ENCODE measurements at regions not wholly inside any gene's neighbourhood (a gene's known extent, or its start where the extent isn't known, plus 50 kb on each side); places are given as distances from the start of the nearest gene placed in this dataset.

GRCh38 chr11:134705858-134706257, 293.8 kb upstream of the B3GAT1 start:
- Histone ChIP-seq H3K4me1 (ENCODE audit: low read length) (no peaks in the 10 kb centered on the region), H3K9me3 (ENCODE audit: low read length) (no peaks in the 10 kb centered on the region), H3K36me3 (ENCODE audit: insufficient read depth, low read length) (no peaks in the 10 kb centered on the region), H3K9me2 (replicated peaks; ENCODE audit: insufficient read depth, low read length) (no peaks in the 10 kb centered on the region), H3K27me3 (ENCODE audit: low read length) (no peaks in the 10 kb centered on the region), H2AFZ (ENCODE audit: low read length) (no peak overlapping the region), H3K4me3 (ENCODE audit: low read length) (no peak overlapping the region), H3K4me2 (ENCODE audit: low read depth, low read length, poor library complexity, severe bottlenecking) (no peak overlapping the region), H3K79me2 (ENCODE audit: low read length) (no peaks in the 10 kb centered on the region), H3K27ac (ENCODE audit: low read length) (no peak overlapping the region), H3K9ac (ENCODE audit: low read length) (no peak overlapping the region), H4K20me1 (ENCODE audit: insufficient read depth, low read depth, low read length) (no peaks in the 10 kb centered on the region)
- no peak for DNase-seq

- no peak overlapping the region for H3K9ac ChIP-seq (ENCODE audit: low read length)
- no peak for DNase-seq
- H3K9me3 ChIP-seq (ENCODE audit: low read length) = no peaks in the 10 kb centered on the region
Measured at GRCh38 chr11:134702827-134703226, 290.8 kb upstream of the B3GAT1 start.

GRCh38 chr11:134701564-134702165, 289.6 kb upstream of the B3GAT1 start:
- no peaks in the 10 kb centered on the region for H3K27me3 ChIP-seq (ENCODE audit: low read length)
- no peak overlapping the region for H3K4me2 ChIP-seq (ENCODE audit: low read depth, low read length, poor library complexity, severe bottlenecking)
- H3K79me2 ChIP-seq (ENCODE audit: low read length) = no peaks in the 10 kb centered on the region
- no peaks in the 10 kb centered on the region for H3K4me1 ChIP-seq (ENCODE audit: low read length)
- DNase-seq = no peak
- H3K4me3 ChIP-seq (ENCODE audit: low read length) = no peak overlapping the region
- no peaks in the 10 kb centered on the region for H4K20me1 ChIP-seq (ENCODE audit: insufficient read depth, low read depth, low read length)
- H3K9ac ChIP-seq (ENCODE audit: low read length) = no peak overlapping the region
- no peak overlapping the region for H3K27ac ChIP-seq (ENCODE audit: low read length)
- H3K36me3 ChIP-seq (ENCODE audit: insufficient read depth, low read length) = no peaks in the 10 kb centered on the region
- no peaks in the 10 kb centered on the region for H3K9me3 ChIP-seq (ENCODE audit: low read length)
- H2AFZ ChIP-seq (ENCODE audit: low read length) = no peak overlapping the region
- no peaks in the 10 kb centered on the region for H3K9me2 ChIP-seq (replicated peaks; ENCODE audit: insufficient read depth, low read length)

More at GRCh38 chr11:134702827-134703226, 290.8 kb upstream of the B3GAT1 start:
- Histone ChIP-seq H3K79me2 (ENCODE audit: low read length) (no peaks in the 10 kb centered on the region), H4K20me1 (ENCODE audit: insufficient read depth, low read depth, low read length) (no peaks in the 10 kb centered on the region), H2AFZ (ENCODE audit: low read length) (no peak overlapping the region), H3K27me3 (ENCODE audit: low read length) (no peaks in the 10 kb centered on the region), H3K4me1 (ENCODE audit: low read length) (no peaks in the 10 kb centered on the region), H3K4me3 (ENCODE audit: low read length) (no peak overlapping the region), H3K4me2 (ENCODE audit: low read depth, low read length, poor library complexity, severe bottlenecking) (no peak overlapping the region), H3K36me3 (ENCODE audit: insufficient read depth, low read length) (no peaks in the 10 kb centered on the region), H3K9me2 (replicated peaks; ENCODE audit: insufficient read depth, low read length) (no peaks in the 10 kb centered on the region), H3K27ac (ENCODE audit: low read length) (no peak overlapping the region)

GRCh38 chr11:134700101-134700640, 288.1 kb upstream of the B3GAT1 start:
- H3K27ac ChIP-seq (ENCODE audit: low read length) = no peak overlapping the region

GRCh38 chr11:134696455-134696854, 284.4 kb upstream of the B3GAT1 start:
- no peak overlapping the region for H3K9ac ChIP-seq (ENCODE audit: low read length)
- H4K20me1 ChIP-seq (ENCODE audit: insufficient read depth, low read depth, low read length) = no peaks in the 10 kb centered on the region
- no peaks in the 10 kb centered on the region for H3K9me3 ChIP-seq (ENCODE audit: low read length)
- no peak overlapping the region for H3K4me2 ChIP-seq (ENCODE audit: low read depth, low read length, poor library complexity, severe bottlenecking)
- no peak overlapping the region for H2AFZ ChIP-seq (ENCODE audit: low read length)
- no peak overlapping the region for H3K27ac ChIP-seq (ENCODE audit: low read length)
- H3K4me1 ChIP-seq (ENCODE audit: low read length) = no peaks in the 10 kb centered on the region
- no peaks in the 10 kb centered on the region for H3K27me3 ChIP-seq (ENCODE audit: low read length)
- H3K79me2 ChIP-seq (ENCODE audit: low read length) = no peaks in the 10 kb centered on the region
- DNase-seq = no peak
- no peaks in the 10 kb centered on the region for H3K36me3 ChIP-seq (ENCODE audit: insufficient read depth, low read length)
- H3K4me3 ChIP-seq (ENCODE audit: low read length) = no peak overlapping the region
- H3K9me2 ChIP-seq (replicated peaks; ENCODE audit: insufficient read depth, low read length) = no peaks in the 10 kb centered on the region

More at GRCh38 chr11:134700101-134700640, 288.1 kb upstream of the B3GAT1 start:
- Histone ChIP-seq H3K4me2 (ENCODE audit: low read depth, low read length, poor library complexity, severe bottlenecking) (no peak overlapping the region), H3K9me3 (ENCODE audit: low read length) (no peaks in the 10 kb centered on the region), H3K9me2 (replicated peaks; ENCODE audit: insufficient read depth, low read length) (no peaks in the 10 kb centered on the region), H3K36me3 (ENCODE audit: insufficient read depth, low read length) (no peaks in the 10 kb centered on the region), H2AFZ (ENCODE audit: low read length) (no peak overlapping the region), H3K27me3 (ENCODE audit: low read length) (no peaks in the 10 kb centered on the region), H3K4me3 (ENCODE audit: low read length) (no peak overlapping the region), H4K20me1 (ENCODE audit: insufficient read depth, low read depth, low read length) (no peaks in the 10 kb centered on the region), H3K9ac (ENCODE audit: low read length) (no peak overlapping the region), H3K4me1 (ENCODE audit: low read length) (no peaks in the 10 kb centered on the region), H3K79me2 (ENCODE audit: low read length) (no peaks in the 10 kb centered on the region)
- no peak for DNase-seq

- Histone ChIP-seq H3K36me3 (ENCODE audit: insufficient read depth, low read length) (no peaks in the 10 kb centered on the region), H3K27me3 (ENCODE audit: low read length) (no peaks in the 10 kb centered on the region), H3K79me2 (ENCODE audit: low read length) (no peaks in the 10 kb centered on the region), H3K9me3 (ENCODE audit: low read length) (no peaks in the 10 kb centered on the region), H2AFZ (ENCODE audit: low read length) (no peak overlapping the region), H3K27ac (ENCODE audit: low read length) (no peak overlapping the region), H3K9me2 (replicated peaks; ENCODE audit: insufficient read depth, low read length) (no peaks in the 10 kb centered on the region), H3K9ac (ENCODE audit: low read length) (no peak overlapping the region), H4K20me1 (ENCODE audit: insufficient read depth, low read depth, low read length) (no peaks in the 10 kb centered on the region), H3K4me1 (ENCODE audit: low read length) (no peaks in the 10 kb centered on the region), H3K4me2 (ENCODE audit: low read depth, low read length, poor library complexity, severe bottlenecking) (no peak overlapping the region), H3K4me3 (ENCODE audit: low read length) (no peak overlapping the region)
- DNase-seq = no peak
Measured at GRCh38 chr11:134691985-134692384, 279.9 kb upstream of the B3GAT1 start.

GRCh38 chr11:134691295-134691873, 279.3 kb upstream of the B3GAT1 start:
- Histone ChIP-seq H3K27ac (ENCODE audit: low read length) (no peak overlapping the region), H3K27me3 (ENCODE audit: low read length) (no peaks in the 10 kb centered on the region), H3K4me2 (ENCODE audit: low read depth, low read length, poor library complexity, severe bottlenecking) (no peak overlapping the region), H3K79me2 (ENCODE audit: low read length) (no peaks in the 10 kb centered on the region), H3K9me3 (ENCODE audit: low read length) (no peaks in the 10 kb centered on the region), H3K36me3 (ENCODE audit: insufficient read depth, low read length) (no peaks in the 10 kb centered on the region), H2AFZ (ENCODE audit: low read length) (no peak overlapping the region), H3K9me2 (replicated peaks; ENCODE audit: insufficient read depth, low read length) (no peaks in the 10 kb centered on the region), H3K4me3 (ENCODE audit: low read length) (no peak overlapping the region), H4K20me1 (ENCODE audit: insufficient read depth, low read depth, low read length) (no peaks in the 10 kb centered on the region), H3K4me1 (ENCODE audit: low read length) (no peaks in the 10 kb centered on the region), H3K9ac (ENCODE audit: low read length) (no peak overlapping the region)
- DNase-seq = no peak

GRCh38 chr11:134689886-134690285, 277.8 kb upstream of the B3GAT1 start:
- no peak overlapping the region for H3K4me2 ChIP-seq (ENCODE audit: low read depth, low read length, poor library complexity, severe bottlenecking)

More at GRCh38 chr11:134689886-134690285, 277.8 kb upstream of the B3GAT1 start:
- Histone ChIP-seq H4K20me1 (ENCODE audit: insufficient read depth, low read depth, low read length) (no peaks in the 10 kb centered on the region), H3K27ac (ENCODE audit: low read length) (no peak overlapping the region), H3K27me3 (ENCODE audit: low read length) (no peaks in the 10 kb centered on the region), H3K9ac (ENCODE audit: low read length) (no peak overlapping the region), H3K4me3 (ENCODE audit: low read length) (no peak overlapping the region), H3K9me2 (replicated peaks; ENCODE audit: insufficient read depth, low read length) (no peaks in the 10 kb centered on the region), H3K36me3 (ENCODE audit: insufficient read depth, low read length) (no peaks in the 10 kb centered on the region), H3K9me3 (ENCODE audit: low read length) (no peaks in the 10 kb centered on the region), H3K79me2 (ENCODE audit: low read length) (no peaks in the 10 kb centered on the region), H3K4me1 (ENCODE audit: low read length) (no peaks in the 10 kb centered on the region), H2AFZ (ENCODE audit: low read length) (no peak overlapping the region)
- no peak for DNase-seq

All from Karpas-422 (cell line).